HG03457 (cell line): ENCODE measurements at regions not wholly inside any gene's neighbourhood (a gene's known extent, or its start where the extent isn't known, plus 50 kb on each side); places are given as distances from the start of the nearest gene placed in this dataset.

Experiments used
- ATAC-seq: cut with Tn5 transposase; IDR thresholded peaks from one replicate; pipeline ENCODE4 v1.9.1; 2021; ENCODE audit warnings: moderate number of reproducible peaks; ENCODE audit not compliant: unreplicated experiment

DNA sequence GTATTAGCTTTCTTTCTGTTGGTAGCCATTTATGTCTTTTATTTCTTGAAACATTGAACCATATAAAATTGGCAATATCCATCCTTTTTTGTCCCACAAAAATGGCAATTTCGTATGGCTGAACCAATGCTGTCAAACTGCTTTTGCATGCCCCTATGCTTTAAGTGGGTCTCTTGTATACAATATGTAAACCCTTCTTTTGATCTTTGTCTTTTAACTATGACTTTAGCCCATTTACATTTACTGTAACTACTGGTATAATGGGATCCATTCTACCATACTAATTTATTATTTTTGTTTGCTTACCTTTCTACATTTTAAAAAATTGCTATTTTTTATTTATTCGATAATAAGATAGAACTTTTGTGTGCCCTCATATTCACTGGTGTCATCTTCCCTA, 93.4 kb downstream of the TENT4A start:
- ATAC-seq, result no peak

DNA sequence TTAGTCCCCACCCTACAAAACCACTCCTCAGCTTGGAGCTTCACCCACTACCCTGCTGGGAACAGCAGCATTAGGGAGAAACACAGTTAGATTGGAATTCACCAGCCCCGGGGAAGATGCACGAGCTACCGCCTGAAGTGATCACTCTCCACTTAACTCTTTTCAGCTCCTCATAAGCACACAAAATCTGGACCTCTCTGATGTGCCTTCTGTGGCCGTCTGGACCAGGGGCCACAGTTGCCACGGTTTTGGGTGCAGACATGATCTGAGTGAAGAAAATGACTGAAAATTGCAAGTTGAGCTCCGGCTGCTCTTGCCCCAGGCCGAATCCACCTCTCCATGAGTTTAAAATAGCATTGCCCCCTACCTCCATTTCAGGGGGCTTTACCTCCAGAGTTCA, 95.2 kb downstream of the TENT4A start:
- ATAC-seq, result no peak

DNA sequence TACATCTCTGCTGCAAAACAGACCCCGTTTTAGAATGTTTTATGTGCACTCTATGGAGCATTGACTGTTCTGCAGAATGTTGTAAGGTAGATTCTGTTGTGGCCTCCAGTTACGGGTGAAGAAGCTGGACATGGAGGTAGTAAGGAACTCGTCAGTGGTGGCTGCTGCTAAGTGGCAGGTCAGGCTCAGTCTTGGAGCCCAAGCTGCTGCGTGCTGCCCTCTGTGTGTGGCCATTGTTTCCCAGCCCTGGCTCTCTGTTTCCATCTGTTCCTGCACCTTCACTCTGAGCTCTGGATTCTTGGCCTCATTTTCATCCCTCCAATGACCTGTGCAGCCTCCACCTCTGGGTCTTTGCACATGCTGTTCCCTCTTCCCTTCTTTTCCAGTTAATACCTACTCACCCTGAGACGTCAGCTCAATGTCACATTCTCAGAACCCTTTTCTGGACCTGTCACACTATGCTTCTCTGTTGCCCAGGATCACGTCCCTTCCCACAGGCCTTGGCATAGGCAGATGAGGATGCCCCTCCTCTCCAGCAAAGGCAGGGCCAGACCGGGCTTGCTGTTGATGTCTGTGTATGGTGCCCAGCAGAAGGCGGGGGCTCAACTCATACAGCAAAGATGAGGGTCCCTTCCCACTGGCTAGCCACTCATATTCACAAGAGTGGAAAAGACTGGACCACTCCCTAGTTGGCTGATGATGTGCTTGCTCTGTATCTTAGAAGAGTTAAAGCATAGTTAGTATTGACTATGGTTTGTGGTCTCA, 97.6 kb downstream of the TENT4A start:
- ATAC-seq, result no peak

DNA sequence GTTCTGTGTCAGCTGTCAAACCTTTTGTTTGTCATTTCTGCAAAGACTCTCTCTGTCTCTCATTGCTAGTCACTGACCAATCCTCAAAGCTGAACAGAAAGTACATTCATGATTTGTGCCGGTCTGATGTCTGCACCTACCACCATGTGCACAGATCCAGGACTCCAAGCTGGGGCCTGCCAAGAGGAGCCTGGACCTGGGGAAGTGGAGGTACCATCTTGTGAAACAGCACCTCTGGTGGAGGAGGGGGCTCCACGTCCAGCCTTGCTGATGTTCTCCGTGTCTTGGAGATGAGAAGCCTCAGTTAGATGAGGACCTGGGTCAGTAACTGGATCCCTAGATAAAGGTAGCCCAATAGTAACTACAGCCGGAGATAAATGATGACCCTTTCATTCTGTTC, 98.9 kb downstream of the TENT4A start:
- ATAC-seq, result no peak

DNA sequence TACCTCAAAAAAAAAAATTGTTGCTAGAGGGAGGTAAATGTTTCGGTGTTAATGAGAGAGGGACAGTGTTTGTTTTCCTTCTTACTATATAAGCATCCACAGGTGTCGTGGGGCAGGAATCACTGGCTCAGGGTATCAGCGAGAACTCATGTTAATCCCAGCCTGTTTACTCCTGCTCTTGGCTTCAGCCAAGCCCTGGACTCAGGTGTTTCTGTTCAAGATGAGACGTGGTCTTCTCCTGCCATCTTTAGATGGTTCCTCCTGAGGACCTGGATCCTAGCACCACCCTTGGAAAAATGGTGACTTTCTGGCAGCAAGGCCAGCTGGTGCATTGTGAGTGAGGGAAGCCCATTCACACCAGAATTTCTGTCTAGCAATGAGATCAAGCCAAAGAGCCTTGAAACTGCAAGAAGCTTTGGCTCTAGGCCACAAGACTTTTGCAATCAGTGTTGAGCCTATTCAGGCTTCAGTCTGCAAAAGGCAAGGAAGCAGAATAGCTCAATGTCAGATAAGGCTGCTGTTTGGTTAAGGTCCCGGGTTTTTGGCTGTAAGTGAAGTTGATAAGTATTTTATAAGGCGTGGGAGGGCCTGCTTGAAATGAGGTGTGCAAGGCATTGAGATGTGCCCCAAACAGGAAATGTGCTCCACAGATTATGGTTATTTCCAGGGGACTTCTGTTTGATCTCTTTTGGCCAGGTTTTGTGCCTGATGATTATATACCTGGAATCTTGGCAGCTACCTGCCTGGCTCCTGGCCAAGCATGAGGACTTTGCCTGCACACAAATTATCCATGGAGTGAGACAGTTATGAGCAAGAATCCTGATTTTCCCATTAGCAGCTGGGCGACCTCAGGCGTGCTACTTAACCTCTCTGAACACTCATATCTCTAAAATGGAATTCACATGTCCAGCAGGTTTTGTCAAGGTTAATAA, 99.8 kb downstream of the TENT4A start:
- ATAC-seq, result no peak

DNA sequence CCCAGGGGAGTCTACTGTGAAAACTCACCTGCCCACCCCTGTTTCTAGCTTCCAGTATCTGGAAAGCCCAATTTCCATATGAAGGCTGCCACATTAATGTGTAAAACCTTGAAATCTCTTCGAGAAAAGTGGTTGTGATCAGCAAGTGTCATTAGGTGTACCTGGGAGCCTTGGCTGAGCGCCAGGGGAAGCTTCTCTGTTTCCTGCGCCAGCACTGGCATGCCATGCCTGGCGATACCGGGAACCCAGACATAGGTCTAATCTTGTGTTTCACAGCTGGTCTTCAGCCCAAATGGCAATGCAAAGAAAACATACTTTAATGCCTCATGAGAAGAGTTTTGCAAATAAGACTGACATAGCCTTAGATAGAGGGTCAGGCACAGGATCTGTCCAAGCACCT, 101.6 kb downstream of the TENT4A start:
- no peak for ATAC-seq

DNA sequence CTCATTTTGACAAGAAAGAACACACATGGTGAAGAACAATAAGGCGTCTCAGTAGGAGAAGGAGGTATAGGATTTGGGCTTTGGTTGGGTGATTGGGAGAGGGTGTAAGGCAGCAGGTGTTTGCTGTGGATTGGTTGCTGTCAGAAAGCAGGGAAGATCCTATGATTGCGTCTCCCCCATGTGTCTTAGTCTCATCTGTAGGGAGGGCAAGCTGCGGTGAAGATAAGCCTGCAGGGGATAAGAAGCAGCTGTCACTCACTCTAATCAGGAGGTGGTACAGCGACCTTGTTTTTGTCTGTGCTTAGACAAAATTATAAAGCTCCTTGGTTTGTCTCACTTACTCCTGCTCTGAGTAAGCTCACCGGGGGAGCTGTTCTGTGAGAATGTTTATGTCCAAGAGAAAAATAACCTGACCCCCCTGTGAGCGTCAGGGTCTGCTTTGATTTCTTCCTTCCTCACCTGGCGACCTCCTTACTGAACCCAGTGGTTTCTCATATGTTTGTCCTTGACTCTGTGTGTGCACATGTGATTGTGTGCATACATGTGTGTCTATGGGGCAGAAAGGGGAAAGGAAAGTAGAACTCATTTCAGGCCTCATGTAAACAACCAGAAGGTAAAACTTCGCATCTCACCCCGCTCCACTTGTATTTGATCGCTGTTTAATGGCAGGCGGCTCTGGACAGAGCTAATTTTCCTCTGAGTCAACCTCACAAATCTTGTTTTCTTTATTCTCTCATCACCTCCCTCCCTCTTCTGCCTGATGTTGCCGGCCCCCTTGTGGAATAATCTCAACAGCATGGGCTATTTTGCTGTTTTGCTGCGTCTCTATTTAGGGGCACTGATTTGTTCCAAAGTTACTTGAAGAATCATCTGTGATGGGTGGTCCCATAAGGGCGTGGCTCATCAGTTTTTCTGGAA, 105.6 kb downstream of the TENT4A start:
- ATAC-seq, result no peak

DNA sequence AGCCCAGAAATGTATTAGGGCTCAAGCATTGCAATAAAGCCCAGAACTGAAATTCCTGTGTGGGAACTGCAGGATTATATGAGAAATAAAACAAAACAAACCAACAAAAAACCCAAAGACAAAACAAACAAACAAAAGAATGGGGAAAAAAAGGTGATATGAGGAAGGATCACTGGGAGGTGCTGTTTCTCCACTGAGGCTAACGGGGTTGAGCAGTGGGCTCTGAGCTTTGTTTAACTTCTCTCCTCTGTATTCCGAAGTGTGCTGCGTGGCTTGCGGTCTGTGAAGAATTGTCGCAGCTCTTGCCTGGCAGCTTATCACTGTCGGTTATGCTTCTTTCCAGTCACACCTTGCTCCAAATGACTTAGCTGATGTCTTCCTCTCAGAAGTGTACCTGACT, 106.3 kb downstream of the TENT4A start:
- ATAC-seq, result no peak

DNA sequence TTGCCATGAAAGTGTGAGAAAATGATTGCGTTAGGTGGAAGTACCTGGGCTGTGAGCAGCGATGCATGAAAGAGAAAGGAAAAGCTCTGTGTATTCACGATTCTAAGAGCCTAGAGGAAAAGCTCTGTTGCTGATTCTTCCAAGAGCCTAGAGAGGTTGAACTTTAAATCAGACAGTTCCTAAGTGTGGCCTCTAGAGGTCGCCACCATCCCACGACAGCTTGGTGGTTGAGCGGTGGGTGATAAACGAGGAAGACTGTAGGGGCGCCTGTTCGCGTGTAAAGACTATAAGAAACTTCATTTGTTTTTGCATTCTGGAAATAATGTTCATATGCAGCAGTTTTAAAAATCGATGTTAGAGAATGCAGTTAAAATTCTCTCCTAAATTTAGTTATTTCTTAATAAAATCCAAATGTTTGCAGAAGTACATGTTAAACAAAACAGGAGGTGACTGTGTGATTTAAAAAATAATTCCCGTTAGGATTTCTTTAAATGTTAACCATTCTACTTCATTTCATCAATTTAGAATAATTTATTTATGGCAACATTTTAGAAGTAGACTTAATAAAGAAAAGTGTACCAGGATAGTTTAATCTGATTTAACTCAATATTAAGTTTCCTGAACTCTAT, 107.7 kb downstream of the TENT4A start:
- ATAC-seq, result no peak

DNA sequence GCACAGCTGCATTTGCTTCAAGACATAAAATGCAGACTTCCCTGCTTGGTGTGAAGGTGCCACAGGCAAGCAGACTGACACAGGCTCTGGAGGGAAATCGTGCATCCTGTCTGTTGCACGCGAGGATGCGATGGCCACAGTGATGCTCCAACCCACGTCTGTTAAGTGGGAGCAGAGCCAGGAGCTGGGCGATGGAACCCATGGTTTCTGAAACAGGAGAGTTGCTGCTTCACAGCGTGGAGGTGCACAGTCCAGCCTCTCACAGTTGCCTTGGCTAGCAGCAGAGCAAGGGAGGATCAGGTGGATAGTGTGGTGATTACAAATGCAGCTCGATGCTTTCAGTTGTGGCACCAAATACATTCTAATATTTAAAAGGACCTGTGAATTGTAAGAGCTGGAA, 108.8 kb downstream of the TENT4A start:
- ATAC-seq, result no peak

DNA sequence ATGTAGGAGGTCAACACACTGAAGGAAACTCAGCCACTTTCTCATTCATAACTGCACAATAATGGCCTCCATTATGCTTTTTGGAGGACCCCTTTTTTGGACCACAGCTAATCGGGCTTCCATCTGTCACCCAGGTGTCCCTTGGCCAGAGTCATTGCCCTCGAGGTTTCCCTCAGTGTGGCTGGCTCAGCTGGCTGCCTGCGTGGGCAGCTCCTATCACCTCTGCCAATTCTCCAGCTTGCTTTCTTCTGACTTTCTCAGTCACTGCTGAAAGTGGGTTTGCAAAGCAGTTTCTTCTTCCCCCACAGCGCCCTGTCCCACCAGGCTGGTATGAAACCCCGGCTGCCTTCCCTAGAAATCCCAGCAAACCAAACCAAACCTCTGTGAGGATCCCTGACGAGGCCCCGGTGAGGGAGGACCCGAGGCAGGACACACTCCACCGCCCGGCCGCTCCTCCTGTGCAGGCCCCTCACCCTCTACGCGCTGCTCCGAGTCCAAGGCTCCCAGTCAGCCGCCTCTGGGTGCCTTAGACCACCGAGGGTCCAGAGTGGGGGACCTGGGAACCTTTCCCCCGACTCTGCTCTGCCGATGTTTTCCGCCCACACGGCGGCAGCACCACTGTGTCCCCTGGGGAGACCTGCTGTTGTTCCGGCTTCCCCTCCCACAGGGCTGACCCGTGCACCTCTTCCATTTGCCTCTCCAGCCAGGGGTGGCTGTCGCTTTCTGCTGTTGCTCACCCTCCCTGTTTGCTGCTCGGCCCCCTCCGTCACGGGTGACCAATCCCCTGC, 109.5 kb downstream of the TENT4A start:
- no peak for ATAC-seq

DNA sequence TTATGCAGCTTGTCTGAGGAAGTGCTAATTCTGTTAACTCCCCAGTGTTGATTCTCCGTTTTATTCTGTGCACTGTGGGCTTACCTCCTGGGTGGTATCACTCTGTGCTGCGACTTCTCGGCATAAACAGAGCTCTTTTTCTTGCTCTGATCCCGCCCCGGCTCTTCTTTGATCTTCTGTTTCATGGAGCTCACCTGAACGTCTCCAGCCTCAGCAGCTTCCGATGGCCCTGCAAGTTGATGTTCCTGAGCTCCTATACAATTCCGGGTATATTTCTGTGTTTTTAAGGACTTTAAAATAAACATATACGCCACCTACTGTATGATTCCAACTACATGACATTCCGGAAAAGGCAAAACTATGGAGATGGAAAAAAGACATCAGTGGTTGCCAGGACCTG, 110.8 kb downstream of the TENT4A start:
- no peak for ATAC-seq

DNA sequence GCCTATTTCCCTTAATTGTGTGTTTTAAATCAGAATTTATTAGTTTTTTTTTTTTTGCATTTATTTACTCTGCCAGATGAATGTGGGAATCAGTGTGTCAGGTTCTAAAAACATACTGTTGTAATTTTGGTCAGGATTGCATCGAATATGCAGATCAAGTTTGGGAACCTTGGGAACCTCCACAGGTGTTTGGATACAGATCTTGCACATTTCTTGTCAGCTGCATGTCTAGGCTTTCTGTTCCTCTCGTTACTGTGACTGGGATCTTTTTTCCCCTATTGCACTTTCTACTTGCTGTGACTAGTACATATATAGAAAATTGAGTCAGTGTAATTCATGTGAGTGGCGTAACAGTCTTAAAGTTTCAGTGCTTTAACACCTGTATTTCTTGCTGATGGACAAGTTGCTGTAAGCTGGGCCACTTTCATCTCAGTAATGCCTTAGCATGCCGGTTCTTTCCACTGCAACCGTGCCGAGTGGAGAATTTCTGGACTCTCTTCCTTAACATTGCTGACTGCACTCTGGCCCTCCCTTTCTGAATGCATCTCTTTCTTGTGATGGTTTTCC, 112.5 kb downstream of the TENT4A start:
- ATAC-seq, result no peak

DNA sequence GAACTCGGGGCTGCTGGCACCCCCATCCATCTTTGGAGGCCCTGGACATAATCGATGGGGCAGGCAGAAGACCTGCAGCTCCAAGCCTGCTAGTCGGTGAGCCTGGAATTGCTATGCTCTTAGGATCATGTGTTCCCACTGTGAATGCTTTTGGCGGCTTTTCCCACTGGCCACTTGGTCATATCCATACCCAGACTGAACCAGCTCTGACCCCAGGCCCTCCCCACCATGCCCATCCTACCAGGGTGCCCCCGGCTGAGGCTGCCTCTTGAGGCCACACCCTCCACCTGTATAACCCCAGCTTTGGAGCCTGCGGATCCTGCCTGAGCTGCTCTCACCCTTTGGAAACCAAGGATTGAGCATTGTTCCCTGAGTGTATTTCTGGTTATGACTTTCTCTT, 113.5 kb downstream of the TENT4A start:
- no peak for ATAC-seq

DNA sequence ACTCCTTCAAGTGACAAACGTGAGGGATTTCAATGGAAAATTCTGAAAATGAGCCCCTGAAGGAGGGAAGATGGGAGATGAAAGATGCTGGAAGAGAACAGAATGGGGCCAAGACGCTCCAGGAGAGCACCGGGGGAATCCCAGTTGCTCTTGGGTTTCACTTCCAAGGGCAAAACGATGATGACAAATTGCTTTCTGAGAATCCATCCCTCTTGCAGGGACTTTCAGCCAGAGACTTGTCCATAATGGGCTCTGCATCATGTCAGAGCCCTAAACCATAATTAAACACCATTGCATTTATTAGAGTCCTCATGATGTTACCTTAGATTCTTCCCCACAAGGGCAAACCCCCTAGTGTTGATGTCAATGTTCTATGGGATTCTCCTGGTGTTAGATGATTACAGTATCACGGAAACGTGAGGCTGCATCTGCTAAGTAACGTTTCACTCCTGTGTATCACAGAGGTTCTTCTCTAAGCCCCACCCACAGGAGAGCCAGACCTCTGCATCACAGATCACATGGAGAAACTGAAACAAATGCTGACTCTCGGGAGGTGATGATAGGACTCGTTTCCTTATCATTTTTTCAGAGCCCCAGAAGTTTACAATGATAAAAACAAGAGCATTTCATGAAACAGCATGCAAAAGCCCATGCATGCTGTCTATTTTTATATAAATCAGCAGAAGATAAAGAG, 114.4 kb downstream of the TENT4A start:
- peak; percentile 69 for ATAC-seq

DNA sequence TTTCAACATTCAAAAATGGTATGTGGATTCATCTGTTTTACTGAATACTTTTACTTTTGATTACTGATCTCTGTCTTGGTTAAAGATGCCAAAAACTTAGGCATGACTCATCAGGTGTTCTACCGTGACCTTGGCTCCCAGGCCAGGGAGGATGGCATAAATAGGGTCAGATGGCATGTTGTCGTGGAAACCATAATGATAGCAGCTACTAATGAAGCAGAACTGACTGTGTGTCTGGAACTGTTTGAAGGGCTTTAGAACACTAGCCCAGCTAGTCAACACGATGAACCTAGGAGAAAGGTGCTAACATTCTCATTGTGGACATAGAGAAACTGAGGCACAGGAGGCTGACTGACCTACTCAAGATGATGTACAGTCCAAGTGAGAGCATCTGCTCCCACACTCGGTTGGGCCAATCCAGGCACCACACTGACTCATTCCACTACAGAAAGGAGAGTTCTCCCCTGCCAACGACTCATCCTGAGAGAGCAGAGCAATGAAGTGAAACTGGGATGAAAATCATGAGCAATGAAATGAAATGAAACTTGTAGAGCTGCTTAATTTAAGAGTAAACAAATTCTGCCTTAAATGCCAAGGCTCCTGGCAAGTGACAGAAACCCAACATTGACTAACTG, 116.0 kb downstream of the TENT4A start:
- ATAC-seq, result peak; percentile 76

DNA sequence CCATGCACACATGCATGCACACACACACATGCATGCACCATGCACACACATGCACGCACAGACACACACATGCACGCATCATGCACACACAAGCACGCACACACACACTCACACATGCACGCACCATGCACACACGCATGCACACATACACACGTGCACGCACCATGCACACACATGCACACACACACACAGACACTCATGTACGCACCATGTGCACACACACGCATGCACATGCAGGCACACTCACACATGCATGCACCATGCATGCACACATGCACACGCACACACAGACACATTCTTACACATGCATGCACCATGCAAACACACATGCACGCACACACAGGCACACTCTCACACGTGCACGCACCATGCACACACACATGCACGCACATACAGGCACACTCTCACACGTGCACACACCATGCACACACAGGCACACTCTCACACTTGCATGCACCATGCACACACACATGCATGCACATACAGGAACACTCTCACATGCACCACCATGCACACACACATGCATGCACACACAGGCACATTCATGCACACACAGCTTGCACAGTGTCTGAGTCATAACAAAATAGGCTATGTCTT, 117.5 kb downstream of the TENT4A start:
- ATAC-seq, result no peak
